ENCODE measurements at regions not wholly inside any gene's neighbourhood (a gene's known extent, or its start where the extent isn't known, plus 50 kb on each side); places are given as distances from the start of the nearest gene placed in this dataset.
"Not testable (repeated sequence)": the region's sequence is repeated elsewhere in the genome, so short reads cannot be mapped to it uniquely, and the experiment has no call there.

DNA sequence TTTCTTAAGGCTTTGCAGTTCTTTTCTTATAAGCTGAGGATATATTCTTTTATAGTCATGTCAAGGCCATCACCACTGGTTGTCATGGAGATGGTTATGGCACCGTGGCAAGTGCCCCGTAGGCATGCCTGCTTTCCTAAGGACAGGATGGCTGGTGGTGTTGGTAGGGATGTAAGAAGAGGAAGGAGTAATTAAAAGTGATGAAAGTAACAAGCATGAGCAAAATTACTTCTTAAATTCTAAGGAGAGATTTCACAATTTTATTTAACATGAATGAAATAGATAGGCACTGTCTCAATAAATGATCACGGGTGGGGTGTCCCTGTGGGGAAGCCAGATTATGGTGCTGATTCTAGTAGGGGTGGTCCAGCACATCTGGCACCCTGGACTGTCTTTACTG lies 290.2 kb upstream of the KLF4 start:
- H3K79me1 ChIP-seq (ENCODE audit: low read length): peaks cover 4% of the 10 kb centered on the region
- no peak overlapping the region for H3K27ac ChIP-seq (ENCODE audit: low read depth, low read length)
- H3K4me3 ChIP-seq (ENCODE audit: low read depth, low read length): no peak overlapping the region
- DNase-seq: no peak
- no peaks in the 10 kb centered on the region for H3K27me3 ChIP-seq (ENCODE audit: insufficient read depth, low read length)
- H3K4me2 ChIP-seq (ENCODE audit: low read length): no peak overlapping the region
- no CpG with 5 or more reads among the region's 3 CpGs for WGBS (ENCODE audit: extremely low coverage, insufficient coverage, insufficient read length)
- no peak overlapping the region for H3K4ac ChIP-seq (ENCODE audit: low read depth, low read length)
- H2AFZ ChIP-seq (ENCODE audit: insufficient read depth, low read length, poor library complexity): no peak overlapping the region
- no peak overlapping the region for H4K91ac ChIP-seq (ENCODE audit: low read depth, low read length)
- H3K23ac ChIP-seq (ENCODE audit: low read length): no peak overlapping the region
- H2AK5ac ChIP-seq (ENCODE audit: low read length): no peak overlapping the region
- no peak overlapping the region for H2BK5ac ChIP-seq (ENCODE audit: low read depth, low read length, poor library complexity)
- H4K8ac ChIP-seq (ENCODE audit: low read depth, low read length): no peak overlapping the region
- no peak overlapping the region for H4K12ac ChIP-seq (ENCODE audit: low read depth, low read length)
- H3K14ac ChIP-seq (ENCODE audit: low read length): no peak overlapping the region
- H3K79me2 ChIP-seq (ENCODE audit: control insufficient read depth, insufficient read depth, low read length, poor library complexity): no peaks in the 10 kb centered on the region
- H3K36me3 ChIP-seq (ENCODE audit: control insufficient read depth in 1 of 2, insufficient read depth in 2 of 2, low read length in 2 of 2): no peaks in the 10 kb centered on the region
- H3K9me3 ChIP-seq (ENCODE audit: insufficient read depth, low read depth, low read length): no peaks in the 10 kb centered on the region
- peaks cover 4 to 5% of the 10 kb centered on the region in 2 experiments for H3K4me1 ChIP-seq (ENCODE audit: control insufficient read depth in 1 of 2, insufficient read depth in 2 of 2, low read length in 2 of 2)
- no peak overlapping the region for H3K9ac ChIP-seq (ENCODE audit: low read length)
- H3K18ac ChIP-seq (ENCODE audit: low read length): no peak overlapping the region
- peak overlapping the region; percentile 44 for H2BK12ac ChIP-seq (ENCODE audit: low read length)
- H2BK120ac ChIP-seq (ENCODE audit: insufficient read depth, low read length, poor library complexity): no peak overlapping the region

DNA sequence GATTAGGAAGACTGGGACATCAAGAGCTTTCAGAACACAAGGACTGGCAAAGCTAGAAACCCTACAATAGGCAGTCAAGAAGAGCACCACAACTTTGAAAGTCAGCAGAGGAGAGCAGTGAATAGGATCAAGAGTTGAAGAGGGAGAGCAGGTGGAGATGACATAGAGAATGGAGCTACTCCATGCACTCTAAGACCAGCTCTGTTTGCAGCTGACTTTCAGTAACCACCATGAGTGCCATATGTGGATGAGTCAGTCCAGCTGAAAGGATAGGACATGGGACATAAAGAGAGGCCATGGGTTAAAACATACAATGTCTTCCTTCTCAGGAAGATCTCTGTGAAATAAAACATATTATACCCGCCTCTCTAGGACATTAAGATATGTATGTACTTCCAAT lies 289.1 kb upstream of the KLF4 start:
- H3K4me2 ChIP-seq (ENCODE audit: low read length): no peak overlapping the region
- no peak overlapping the region for H4K12ac ChIP-seq (ENCODE audit: low read depth, low read length)
- H3K9ac ChIP-seq (ENCODE audit: low read length): no peak overlapping the region
- H3K9me3 ChIP-seq (ENCODE audit: insufficient read depth, low read depth, low read length): peaks cover 1% of the 10 kb centered on the region
- no CpG with 5 or more reads among the region's 1 CpG for whole genome bisulfite sequencing (ENCODE audit: extremely low coverage, insufficient coverage, insufficient read length)
- no peak overlapping the region for H3K4ac ChIP-seq (ENCODE audit: low read depth, low read length)
- no peaks in the 10 kb centered on the region for H3K36me3 ChIP-seq (ENCODE audit: control insufficient read depth in 1 of 2, insufficient read depth in 2 of 2, low read length in 2 of 2)
- H3K79me2 ChIP-seq (ENCODE audit: control insufficient read depth, insufficient read depth, low read length, poor library complexity): no peaks in the 10 kb centered on the region
- H2AFZ ChIP-seq (ENCODE audit: insufficient read depth, low read length, poor library complexity): no peak overlapping the region
- no peak overlapping the region for H3K23ac ChIP-seq (ENCODE audit: low read length)
- no peak overlapping the region for H3K4me3 ChIP-seq (ENCODE audit: low read depth, low read length)
- no peak overlapping the region for H2BK120ac ChIP-seq (ENCODE audit: insufficient read depth, low read length, poor library complexity)
- no peak overlapping the region for H3K27ac ChIP-seq (ENCODE audit: low read depth, low read length)
- no peaks in the 10 kb centered on the region for H3K79me1 ChIP-seq (ENCODE audit: low read length)
- H3K27me3 ChIP-seq (ENCODE audit: insufficient read depth, low read length): no peaks in the 10 kb centered on the region
- no peak for DNase-seq
- H2BK5ac ChIP-seq (ENCODE audit: low read depth, low read length, poor library complexity): no peak overlapping the region
- H3K14ac ChIP-seq (ENCODE audit: low read length): no peak overlapping the region
- no peak overlapping the region for H3K18ac ChIP-seq (ENCODE audit: low read length)
- no peak overlapping the region for H4K8ac ChIP-seq (ENCODE audit: low read depth, low read length)
- no peak overlapping the region for H4K91ac ChIP-seq (ENCODE audit: low read depth, low read length)
- no peak overlapping the region for H2BK12ac ChIP-seq (ENCODE audit: low read length)
- no peak overlapping the region for H2AK5ac ChIP-seq (ENCODE audit: low read length)
- H3K4me1 ChIP-seq (ENCODE audit: control insufficient read depth in 1 of 2, insufficient read depth in 2 of 2, low read length in 2 of 2): no peaks in the 10 kb centered on the region

DNA sequence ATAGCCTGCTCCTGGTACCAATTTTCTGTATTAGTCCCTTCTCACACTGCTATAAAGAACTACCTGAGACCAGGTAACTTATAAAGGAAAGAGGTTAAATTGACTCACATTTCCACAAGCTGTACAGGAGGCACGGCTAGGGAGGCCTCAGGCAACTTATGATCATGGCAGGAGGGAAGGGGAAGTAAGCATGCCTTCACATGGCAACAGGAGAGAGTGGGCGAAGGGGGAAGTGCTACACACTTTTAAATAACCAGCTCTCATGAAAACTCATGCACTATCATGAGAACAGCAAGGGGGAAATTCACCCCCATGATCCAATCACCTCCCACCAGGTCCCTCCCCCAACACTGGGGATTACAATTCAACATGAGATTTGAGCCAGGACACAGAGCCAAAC lies 284.5 kb upstream of the KLF4 start:
- not testable (repeated sequence) for H3K9me3 ChIP-seq (ENCODE audit: insufficient read depth, low read depth, low read length); H2BK5ac ChIP-seq (ENCODE audit: low read depth, low read length, poor library complexity); H2AK5ac ChIP-seq (ENCODE audit: low read length); DNase-seq; H4K91ac ChIP-seq (ENCODE audit: low read depth, low read length); H3K23ac ChIP-seq (ENCODE audit: low read length); H3K14ac ChIP-seq (ENCODE audit: low read length); H4K12ac ChIP-seq (ENCODE audit: low read depth, low read length); H3K4me3 ChIP-seq (ENCODE audit: low read depth, low read length); H2AFZ ChIP-seq (ENCODE audit: insufficient read depth, low read length, poor library complexity); H4K8ac ChIP-seq (ENCODE audit: low read depth, low read length); H3K18ac ChIP-seq (ENCODE audit: low read length); H2BK12ac ChIP-seq (ENCODE audit: low read length); H3K36me3 ChIP-seq (ENCODE audit: control insufficient read depth in 1 of 2, insufficient read depth in 2 of 2, low read length in 2 of 2); H3K79me1 ChIP-seq (ENCODE audit: low read length); H2BK120ac ChIP-seq (ENCODE audit: insufficient read depth, low read length, poor library complexity); H3K4ac ChIP-seq (ENCODE audit: low read depth, low read length); H3K4me1 ChIP-seq (ENCODE audit: control insufficient read depth in 1 of 2, insufficient read depth in 2 of 2, low read length in 2 of 2); H3K79me2 ChIP-seq (ENCODE audit: control insufficient read depth, insufficient read depth, low read length, poor library complexity); H3K27ac ChIP-seq (ENCODE audit: low read depth, low read length); H3K4me2 ChIP-seq (ENCODE audit: low read length); H3K27me3 ChIP-seq (ENCODE audit: insufficient read depth, low read length); H3K9ac ChIP-seq (ENCODE audit: low read length)
- WGBS (ENCODE audit: extremely low coverage, insufficient coverage, insufficient read length): no CpG with 5 or more reads among the region's 2 CpGs

DNA sequence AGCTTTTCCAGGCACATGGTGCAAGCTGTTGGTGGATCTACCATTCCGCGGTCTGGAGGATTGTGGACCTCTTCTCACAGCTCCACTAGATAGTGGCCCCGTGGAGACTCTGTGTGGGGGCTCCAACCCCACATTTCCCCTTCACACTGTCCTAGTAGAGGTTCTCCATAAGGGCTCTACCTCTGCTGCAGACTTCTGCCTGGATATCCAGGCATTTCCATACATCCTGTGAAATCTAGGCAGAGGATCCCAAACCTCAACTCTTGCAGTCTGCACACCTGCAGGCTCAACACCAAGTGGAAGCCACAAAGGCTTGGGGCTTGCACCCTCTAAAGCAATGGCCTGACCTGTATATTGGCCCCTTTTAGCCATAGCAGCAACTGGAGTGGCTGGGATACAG lies 283.4 kb upstream of the KLF4 start:
- H3K4me1 ChIP-seq (ENCODE audit: control insufficient read depth in 1 of 2, insufficient read depth in 2 of 2, low read length in 2 of 2): no peaks in the 10 kb centered on the region
- H3K4me2 ChIP-seq (ENCODE audit: low read length): no peak overlapping the region
- H3K79me2 ChIP-seq (ENCODE audit: control insufficient read depth, insufficient read depth, low read length, poor library complexity): no peaks in the 10 kb centered on the region
- H2AFZ ChIP-seq (ENCODE audit: insufficient read depth, low read length, poor library complexity): no peak overlapping the region
- H3K4ac ChIP-seq (ENCODE audit: low read depth, low read length): no peak overlapping the region
- WGBS (ENCODE audit: extremely low coverage, insufficient coverage, insufficient read length): no CpG with 5 or more reads among the region's 3 CpGs
- DNase-seq: no peak
- H3K4me3 ChIP-seq (ENCODE audit: low read depth, low read length): no peak overlapping the region
- no peak overlapping the region for H2BK5ac ChIP-seq (ENCODE audit: low read depth, low read length, poor library complexity)
- H3K79me1 ChIP-seq (ENCODE audit: low read length): no peaks in the 10 kb centered on the region
- H3K23ac ChIP-seq (ENCODE audit: low read length): no peak overlapping the region
- H2BK12ac ChIP-seq (ENCODE audit: low read length): no peak overlapping the region
- no peak overlapping the region for H2AK5ac ChIP-seq (ENCODE audit: low read length)
- H3K9ac ChIP-seq (ENCODE audit: low read length): no peak overlapping the region
- no peaks in the 10 kb centered on the region for H3K27me3 ChIP-seq (ENCODE audit: insufficient read depth, low read length)
- H3K27ac ChIP-seq (ENCODE audit: low read depth, low read length): no peak overlapping the region
- H4K12ac ChIP-seq (ENCODE audit: low read depth, low read length): no peak overlapping the region
- H4K8ac ChIP-seq (ENCODE audit: low read depth, low read length): no peak overlapping the region
- H3K18ac ChIP-seq (ENCODE audit: low read length): no peak overlapping the region
- H2BK120ac ChIP-seq (ENCODE audit: insufficient read depth, low read length, poor library complexity): no peak overlapping the region
- H3K36me3 ChIP-seq (ENCODE audit: control insufficient read depth in 1 of 2, insufficient read depth in 2 of 2, low read length in 2 of 2): no peaks in the 10 kb centered on the region
- peaks cover 8% of the 10 kb centered on the region for H3K9me3 ChIP-seq (ENCODE audit: insufficient read depth, low read depth, low read length)
- no peak overlapping the region for H3K14ac ChIP-seq (ENCODE audit: low read length)
- no peak overlapping the region for H4K91ac ChIP-seq (ENCODE audit: low read depth, low read length)

DNA sequence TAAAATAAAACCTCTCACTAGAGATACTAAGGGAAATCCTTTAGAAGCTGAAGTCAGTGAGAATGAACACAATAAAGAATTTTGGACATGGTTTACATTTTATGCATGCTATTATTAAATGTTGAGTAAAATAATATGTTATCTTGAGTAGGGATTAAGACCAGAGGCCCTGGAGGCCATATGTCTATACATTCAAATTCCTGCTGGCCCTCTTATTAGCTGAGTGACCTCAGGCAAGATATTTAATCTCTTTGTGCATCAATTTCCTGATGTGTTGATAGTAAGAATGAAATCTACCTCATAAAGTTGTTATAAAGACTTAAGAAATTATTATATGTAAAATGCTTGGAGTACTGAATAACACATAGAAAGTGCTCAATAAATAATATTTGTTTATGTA lies 281.1 kb upstream of the KLF4 start:
- H4K91ac ChIP-seq (ENCODE audit: low read depth, low read length): no peak overlapping the region
- H3K9me3 ChIP-seq (ENCODE audit: insufficient read depth, low read depth, low read length): peaks cover 8% of the 10 kb centered on the region
- H4K12ac ChIP-seq (ENCODE audit: low read depth, low read length): no peak overlapping the region
- H3K79me2 ChIP-seq (ENCODE audit: control insufficient read depth, insufficient read depth, low read length, poor library complexity): no peaks in the 10 kb centered on the region
- no peaks in the 10 kb centered on the region for H3K4me1 ChIP-seq (ENCODE audit: control insufficient read depth in 1 of 2, insufficient read depth in 2 of 2, low read length in 2 of 2)
- H3K27me3 ChIP-seq (ENCODE audit: insufficient read depth, low read length): no peaks in the 10 kb centered on the region
- no peak overlapping the region for H3K4me3 ChIP-seq (ENCODE audit: low read depth, low read length)
- no peak overlapping the region for H2BK120ac ChIP-seq (ENCODE audit: insufficient read depth, low read length, poor library complexity)
- H3K4ac ChIP-seq (ENCODE audit: low read depth, low read length): no peak overlapping the region
- H3K14ac ChIP-seq (ENCODE audit: low read length): no peak overlapping the region
- no peak overlapping the region for H2AK5ac ChIP-seq (ENCODE audit: low read length)
- H3K4me2 ChIP-seq (ENCODE audit: low read length): no peak overlapping the region
- H3K9ac ChIP-seq (ENCODE audit: low read length): no peak overlapping the region
- no peaks in the 10 kb centered on the region for H3K79me1 ChIP-seq (ENCODE audit: low read length)
- no peak overlapping the region for H2BK12ac ChIP-seq (ENCODE audit: low read length)
- no peak overlapping the region for H3K18ac ChIP-seq (ENCODE audit: low read length)
- no peak overlapping the region for H2AFZ ChIP-seq (ENCODE audit: insufficient read depth, low read length, poor library complexity)
- no peak overlapping the region for H3K27ac ChIP-seq (ENCODE audit: low read depth, low read length)
- H2BK5ac ChIP-seq (ENCODE audit: low read depth, low read length, poor library complexity): no peak overlapping the region
- peak; percentile 20 to 74 for DNase-seq
- H3K36me3 ChIP-seq (ENCODE audit: control insufficient read depth in 1 of 2, insufficient read depth in 2 of 2, low read length in 2 of 2): no peaks in the 10 kb centered on the region
- no peak overlapping the region for H4K8ac ChIP-seq (ENCODE audit: low read depth, low read length)
- no peak overlapping the region for H3K23ac ChIP-seq (ENCODE audit: low read length)
